Keratinocyte (primary cell): ENCODE measurements at regions not wholly inside any gene's neighbourhood (a gene's known extent, or its start where the extent isn't known, plus 50 kb on each side); places are given as distances from the start of the nearest gene placed in this dataset.

Source experiments
- EZH2 ChIP-seq: IDR thresholded peaks from one replicate; pipeline ENCODE4 v1.6.1; 2012; ENCODE audit warnings: inconsistent platforms, mild to moderate bottlenecking, low read length, moderate library complexity
- TF ChIP-seq, protein P1 (sequence below), 3 experiments: IDR thresholded peaks in 1 of 3; conservative IDR thresholded peaks in 1 of 3; optimal IDR thresholded peaks in 1 of 3; 2 replicates in 2 of 3; 3 replicates in 1 of 3; pipeline versions ENCODE3 to v1.5.1; 2011; ENCODE audit warnings: low read length in 3 of 3, mild to moderate bottlenecking in 3 of 3, moderate library complexity in 2 of 3, control low read depth in 1 of 3, inconsistent platforms in 1 of 3; ENCODE audit not compliant: insufficient read depth in 2 of 3; ENCODE audit errors: extremely low read depth in 1 of 3

DNA sequence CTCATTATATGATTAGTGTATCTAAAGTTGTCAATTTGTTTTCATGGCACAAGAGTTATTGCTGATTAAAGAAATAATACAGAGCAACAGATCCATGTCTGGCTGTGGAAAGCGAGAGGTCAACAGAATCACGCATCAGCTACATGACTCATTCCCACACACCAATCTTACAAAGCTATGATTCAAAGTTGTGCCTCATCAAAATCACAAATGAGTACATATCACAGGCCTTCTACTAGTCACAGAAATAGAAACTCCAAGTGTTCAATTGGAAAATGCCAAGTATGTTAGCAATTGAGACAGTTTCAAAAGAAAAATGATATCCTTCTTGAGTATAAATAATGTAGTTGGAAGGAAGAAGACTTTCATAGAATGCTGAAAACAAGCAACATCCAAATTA lies 57.8 kb upstream of the NKAIN2 start:
- TF ChIP-seq, protein P1, sequence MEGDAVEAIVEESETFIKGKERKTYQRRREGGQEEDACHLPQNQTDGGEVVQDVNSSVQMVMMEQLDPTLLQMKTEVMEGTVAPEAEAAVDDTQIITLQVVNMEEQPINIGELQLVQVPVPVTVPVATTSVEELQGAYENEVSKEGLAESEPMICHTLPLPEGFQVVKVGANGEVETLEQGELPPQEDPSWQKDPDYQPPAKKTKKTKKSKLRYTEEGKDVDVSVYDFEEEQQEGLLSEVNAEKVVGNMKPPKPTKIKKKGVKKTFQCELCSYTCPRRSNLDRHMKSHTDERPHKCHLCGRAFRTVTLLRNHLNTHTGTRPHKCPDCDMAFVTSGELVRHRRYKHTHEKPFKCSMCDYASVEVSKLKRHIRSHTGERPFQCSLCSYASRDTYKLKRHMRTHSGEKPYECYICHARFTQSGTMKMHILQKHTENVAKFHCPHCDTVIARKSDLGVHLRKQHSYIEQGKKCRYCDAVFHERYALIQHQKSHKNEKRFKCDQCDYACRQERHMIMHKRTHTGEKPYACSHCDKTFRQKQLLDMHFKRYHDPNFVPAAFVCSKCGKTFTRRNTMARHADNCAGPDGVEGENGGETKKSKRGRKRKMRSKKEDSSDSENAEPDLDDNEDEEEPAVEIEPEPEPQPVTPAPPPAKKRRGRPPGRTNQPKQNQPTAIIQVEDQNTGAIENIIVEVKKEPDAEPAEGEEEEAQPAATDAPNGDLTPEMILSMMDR (optimal IDR thresholded peaks at IDR 0.05 in 1 of 3, IDR thresholded peaks at IDR 0.05 in 1 of 3, conservative IDR thresholded peaks at IDR 0.05 in 1 of 3; ENCODE audit: extremely low read depth in 1 of 3, insufficient read depth in 2 of 3, low read length in 3 of 3), result no peak
- TF ChIP-seq EZH2, result no peak
